ENCODE measurements at regions not wholly inside any gene's neighbourhood (a gene's known extent, or its start where the extent isn't known, plus 50 kb on each side); places are given as distances from the start of the nearest gene placed in this dataset.

DNA sequence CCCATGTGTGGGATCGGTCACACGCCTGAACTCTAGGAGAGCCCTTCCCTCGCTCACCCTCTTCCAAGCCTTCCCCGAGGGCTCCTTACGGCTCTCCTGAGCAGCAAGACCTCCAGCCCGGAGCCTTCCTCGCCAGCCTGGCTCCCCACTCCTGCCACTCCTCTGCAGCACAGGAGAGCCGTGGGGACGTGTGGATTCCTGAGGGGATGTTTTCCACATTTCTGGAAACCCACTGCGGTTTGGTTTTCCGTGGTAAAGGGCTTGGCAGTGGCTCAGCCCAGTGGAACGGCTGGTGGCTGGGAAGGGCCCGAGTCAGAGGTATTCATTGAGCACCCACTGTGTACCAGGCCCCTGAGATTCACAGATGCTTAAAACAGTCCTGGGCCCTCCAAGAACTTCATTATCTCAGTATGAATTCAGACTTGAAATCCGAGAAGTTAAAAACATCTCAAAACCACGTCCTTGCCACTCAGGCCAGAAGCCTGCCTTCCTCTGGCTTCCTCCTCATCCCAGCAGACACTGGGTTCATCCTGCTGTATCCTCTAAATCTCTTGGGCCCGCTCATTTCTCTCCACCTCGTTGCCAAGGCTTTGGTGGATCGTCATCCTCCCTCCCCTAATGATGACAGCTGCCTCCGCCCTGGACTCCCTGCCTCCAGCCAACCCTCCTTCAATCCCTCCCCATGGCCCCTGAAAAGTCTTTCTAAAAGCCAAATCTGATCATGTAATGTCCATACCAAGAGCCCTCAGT lies 109.6 kb downstream of the FGF18 start:
- Histone ChIP-seq H3K4me1 (ENCODE audit: control insufficient read depth, insufficient read depth, low read length, poor library complexity, severe bottlenecking) (peaks cover 9% of the 10 kb centered on the region), H3K4me3 (ENCODE audit: extremely low read depth, insufficient read depth, low read length, poor library complexity, severe bottlenecking) (no peak overlapping the region), H3K9me3 (ENCODE audit: control insufficient read depth, low read length) (no peaks in the 10 kb centered on the region), H3K27ac (ENCODE audit: low read depth, low read length, severe bottlenecking) (no peak overlapping the region), H3K36me3 (ENCODE audit: control insufficient read depth, insufficient read depth, low read length) (no peaks in the 10 kb centered on the region)
- 80 to 90% methylated on average over 16 to 18 of the region's 19 CpGs for WGBS, 2 experiments (ENCODE audit: insufficient coverage in 2 of 2)

DNA sequence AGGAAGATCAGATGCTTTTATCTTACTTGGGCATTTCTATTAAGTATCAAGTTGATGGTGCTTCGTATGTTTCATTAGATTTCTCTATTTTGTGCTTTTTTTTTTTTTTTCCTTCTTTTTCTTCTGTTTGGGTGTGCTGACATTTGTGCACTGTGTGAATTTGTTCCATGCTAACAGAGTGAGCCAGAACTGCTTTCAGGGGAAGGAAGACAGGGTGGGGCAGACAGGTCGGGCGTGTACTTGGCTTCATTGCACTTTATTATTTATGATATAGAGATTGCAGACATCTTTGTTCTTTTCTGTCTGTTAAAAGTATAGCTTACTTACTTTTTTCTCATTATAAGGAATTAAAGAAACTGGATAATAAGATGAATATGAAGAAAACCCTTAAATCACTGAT lies 112.2 kb downstream of the FGF18 start:
- Histone ChIP-seq H3K4me1 (ENCODE audit: control insufficient read depth, insufficient read depth, low read length, poor library complexity, severe bottlenecking) (peaks cover 6% of the 10 kb centered on the region), H3K36me3 (ENCODE audit: control insufficient read depth, insufficient read depth, low read length) (no peaks in the 10 kb centered on the region), H3K9me3 (ENCODE audit: control insufficient read depth, low read length) (no peaks in the 10 kb centered on the region), H3K4me3 (ENCODE audit: extremely low read depth, insufficient read depth, low read length, poor library complexity, severe bottlenecking) (no peak overlapping the region), H3K27ac (ENCODE audit: low read depth, low read length, severe bottlenecking) (no peak overlapping the region)
- no CpG with 5 or more reads among the region's 3 CpGs for WGBS, 2 experiments (ENCODE audit: insufficient coverage in 2 of 2)

DNA sequence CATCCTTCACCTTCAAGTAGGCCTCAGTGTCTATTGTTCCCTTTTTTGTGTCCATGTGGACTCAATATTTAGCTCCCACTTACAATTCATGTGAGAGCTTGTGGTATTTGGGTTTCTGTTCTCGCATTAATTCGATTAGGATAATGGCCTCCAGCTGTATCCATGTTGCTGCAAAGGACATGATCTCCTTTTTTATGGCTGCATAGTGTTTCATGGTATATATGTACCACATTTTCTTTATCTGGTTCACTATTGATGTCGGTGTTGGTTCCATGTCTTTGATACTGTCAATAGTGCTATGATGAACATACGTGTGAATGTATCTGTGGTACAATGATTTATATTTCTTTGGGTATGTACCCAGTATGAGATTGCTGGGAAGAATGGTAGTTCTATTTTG lies 113.7 kb downstream of the FGF18 start:
- Histone ChIP-seq H3K4me1 (ENCODE audit: control insufficient read depth, insufficient read depth, low read length, poor library complexity, severe bottlenecking) (peaks cover 17% of the 10 kb centered on the region), H3K4me3 (ENCODE audit: extremely low read depth, insufficient read depth, low read length, poor library complexity, severe bottlenecking) (no peak overlapping the region), H3K27ac (ENCODE audit: low read depth, low read length, severe bottlenecking) (no peak overlapping the region), H3K9me3 (ENCODE audit: control insufficient read depth, low read length) (no peaks in the 10 kb centered on the region), H3K36me3 (ENCODE audit: control insufficient read depth, insufficient read depth, low read length) (no peaks in the 10 kb centered on the region)
- WGBS, 2 experiments (ENCODE audit: insufficient coverage in 2 of 2): 100% methylated on average over 2 of the region's 4 CpGs; no CpG with 5 or more reads in 1 of the 2 experiments

DNA sequence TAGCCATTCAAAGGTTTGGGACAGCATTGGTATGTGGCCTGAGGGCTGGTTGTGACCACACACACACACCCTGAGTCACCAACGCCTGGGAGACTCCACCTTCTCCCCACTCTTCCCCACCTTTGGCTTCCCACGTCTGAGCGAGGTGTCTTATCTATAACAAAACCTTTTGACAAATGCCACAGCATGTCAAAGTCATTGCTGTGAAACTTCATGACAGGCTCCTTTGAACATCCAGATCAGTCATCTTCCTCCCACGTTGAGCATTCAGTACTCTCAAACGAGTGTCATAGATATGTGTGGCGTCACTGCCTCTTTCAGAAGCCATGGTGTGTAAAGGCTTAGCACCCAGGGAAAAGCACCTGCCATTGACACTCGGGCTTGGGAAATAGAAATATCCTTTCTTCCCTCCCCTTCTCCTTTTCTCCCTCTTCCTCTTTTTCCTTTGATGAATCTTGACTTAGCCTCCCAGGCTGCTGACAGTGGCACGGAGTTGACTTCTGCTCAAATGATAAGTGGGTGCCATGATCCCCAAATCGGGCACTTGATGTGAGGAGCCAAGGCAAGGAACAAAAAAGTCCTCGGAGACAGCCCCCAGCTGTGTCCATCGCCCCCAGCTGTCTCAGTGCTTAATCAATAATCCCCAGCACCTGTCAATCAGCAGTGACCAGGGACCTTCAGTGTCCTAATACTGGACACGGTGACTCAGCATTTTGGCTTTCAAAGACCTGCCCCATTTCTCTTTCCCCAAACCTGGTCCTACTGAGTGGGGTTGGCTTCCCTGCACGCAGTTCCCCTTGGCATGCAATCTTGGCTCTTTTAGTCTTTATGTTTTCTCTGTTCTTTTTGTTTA lies 114.8 kb downstream of the FGF18 start:
- no peaks in the 10 kb centered on the region for H3K36me3 ChIP-seq (ENCODE audit: control insufficient read depth, insufficient read depth, low read length)
- peaks cover 17% of the 10 kb centered on the region for H3K4me1 ChIP-seq (ENCODE audit: control insufficient read depth, insufficient read depth, low read length, poor library complexity, severe bottlenecking)
- H3K4me3 ChIP-seq (ENCODE audit: extremely low read depth, insufficient read depth, low read length, poor library complexity, severe bottlenecking): no peak overlapping the region
- WGBS, 2 experiments (ENCODE audit: insufficient coverage in 2 of 2): 63 to 72% methylated on average over 11 to 12 of the region's 13 CpGs
- H3K9me3 ChIP-seq (ENCODE audit: control insufficient read depth, low read length): no peaks in the 10 kb centered on the region
- H3K27ac ChIP-seq (ENCODE audit: low read depth, low read length, severe bottlenecking): no peak overlapping the region

DNA sequence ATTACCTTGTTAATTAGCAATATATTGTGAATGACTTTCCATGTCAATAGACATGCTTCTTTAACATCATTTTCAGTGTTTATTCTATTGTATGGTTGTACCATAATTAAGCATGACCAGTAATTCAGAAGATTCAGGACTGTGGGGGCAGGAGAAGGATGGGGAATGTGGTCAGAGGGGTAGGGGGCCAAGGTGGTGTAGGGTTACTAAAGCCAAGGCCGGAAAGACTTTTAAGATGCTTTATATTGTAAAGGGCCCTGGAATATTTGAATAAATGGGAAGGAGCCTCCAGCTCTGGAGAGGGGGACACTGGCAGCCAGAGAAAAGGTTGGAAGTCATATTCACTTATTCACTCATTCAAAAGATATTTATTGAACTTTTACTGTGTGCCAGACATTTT lies 115.7 kb downstream of the FGF18 start:
- Histone ChIP-seq H3K9me3 (ENCODE audit: control insufficient read depth, low read length) (no peaks in the 10 kb centered on the region), H3K27ac (ENCODE audit: low read depth, low read length, severe bottlenecking) (no peak overlapping the region), H3K36me3 (ENCODE audit: control insufficient read depth, insufficient read depth, low read length) (no peaks in the 10 kb centered on the region), H3K4me1 (ENCODE audit: control insufficient read depth, insufficient read depth, low read length, poor library complexity, severe bottlenecking) (peaks cover 17% of the 10 kb centered on the region), H3K4me3 (ENCODE audit: extremely low read depth, insufficient read depth, low read length, poor library complexity, severe bottlenecking) (no peak overlapping the region)
- 62 to 67% methylated on average over 1 of the region's 1 CpG for WGBS, 2 experiments (ENCODE audit: insufficient coverage in 2 of 2)

DNA sequence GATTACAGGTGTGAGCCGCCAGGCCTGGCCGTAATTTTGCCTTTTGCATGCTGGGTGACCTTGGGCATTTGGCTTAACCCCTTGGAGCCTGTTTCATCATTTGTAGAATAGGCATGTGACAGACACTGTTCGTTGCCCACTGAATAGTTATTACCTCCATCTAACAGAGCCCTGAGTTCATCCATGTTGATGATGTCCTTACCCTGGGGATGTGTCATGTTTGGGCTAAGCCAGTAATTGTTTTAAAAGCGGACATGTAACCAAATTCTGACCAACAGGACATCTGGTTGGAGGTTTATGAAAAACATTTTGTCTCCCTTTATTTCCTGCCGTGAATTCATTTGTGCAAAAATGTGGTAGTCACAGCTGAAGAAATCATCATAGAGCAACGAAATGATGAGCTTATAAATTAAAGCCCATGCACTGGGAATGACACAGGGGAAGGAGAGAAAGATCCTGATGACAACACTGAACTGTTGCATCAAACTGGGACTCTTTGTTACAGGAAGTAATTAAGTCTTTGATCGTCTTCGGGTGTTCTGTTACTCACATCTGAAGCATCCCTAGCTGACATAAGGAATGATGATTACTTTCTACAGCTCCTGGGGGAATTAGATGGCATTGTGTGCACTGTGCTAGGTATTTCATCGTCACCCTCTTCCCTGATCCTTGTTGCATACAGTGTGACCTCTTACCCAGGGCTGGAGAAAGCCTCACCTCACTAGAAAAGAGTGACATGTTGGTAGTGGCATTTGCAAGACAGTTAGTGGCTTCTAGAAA lies 117.8 kb downstream of the FGF18 start:
- WGBS, 2 experiments (ENCODE audit: insufficient coverage in 2 of 2): 83 to 93% methylated on average over 4 to 8 of the region's 9 CpGs
- H3K4me1 ChIP-seq (ENCODE audit: control insufficient read depth, insufficient read depth, low read length, poor library complexity, severe bottlenecking): peaks cover 17% of the 10 kb centered on the region
- no peak overlapping the region for H3K4me3 ChIP-seq (ENCODE audit: extremely low read depth, insufficient read depth, low read length, poor library complexity, severe bottlenecking)
- H3K9me3 ChIP-seq (ENCODE audit: control insufficient read depth, low read length): no peaks in the 10 kb centered on the region
- H3K36me3 ChIP-seq (ENCODE audit: control insufficient read depth, insufficient read depth, low read length): no peaks in the 10 kb centered on the region
- H3K27ac ChIP-seq (ENCODE audit: low read depth, low read length, severe bottlenecking): no peak overlapping the region

DNA sequence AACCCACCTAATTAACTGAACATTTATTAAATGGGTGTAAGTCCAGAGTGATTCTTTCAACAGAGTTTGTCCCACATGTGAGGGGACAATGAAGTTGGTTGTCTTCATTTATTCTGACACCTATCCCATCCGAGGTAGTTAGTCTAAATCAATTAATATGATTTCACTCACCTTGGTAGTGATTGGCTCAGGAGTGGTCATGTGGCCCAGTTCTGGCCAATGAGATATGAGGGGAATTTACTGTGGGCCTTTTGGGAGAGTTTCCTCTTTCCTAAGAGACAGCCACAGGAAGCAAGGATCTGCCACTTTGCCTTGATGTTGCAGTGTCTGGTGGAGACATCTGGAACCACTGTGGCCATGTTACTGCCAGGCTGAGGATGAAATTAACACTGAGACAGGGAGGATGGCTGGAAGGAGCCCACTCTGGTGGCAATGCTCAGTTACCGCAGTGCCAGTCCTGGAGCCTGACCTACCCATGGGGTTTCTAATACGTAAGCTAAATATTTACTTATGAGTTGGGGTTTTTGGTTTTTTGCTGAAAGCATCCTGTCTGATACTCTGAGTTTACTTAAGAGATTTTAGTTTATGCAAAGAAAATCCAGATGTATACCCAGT lies 118.6 kb downstream of the FGF18 start:
- Histone ChIP-seq H3K4me3 (ENCODE audit: extremely low read depth, insufficient read depth, low read length, poor library complexity, severe bottlenecking) (no peak overlapping the region), H3K9me3 (ENCODE audit: control insufficient read depth, low read length) (no peaks in the 10 kb centered on the region), H3K27ac (ENCODE audit: low read depth, low read length, severe bottlenecking) (no peak overlapping the region), H3K4me1 (ENCODE audit: control insufficient read depth, insufficient read depth, low read length, poor library complexity, severe bottlenecking) (peaks cover 17% of the 10 kb centered on the region), H3K36me3 (ENCODE audit: control insufficient read depth, insufficient read depth, low read length) (no peaks in the 10 kb centered on the region)
- 90 to 100% methylated on average over 2 of the region's 3 CpGs for WGBS, 2 experiments (ENCODE audit: insufficient coverage in 2 of 2)

DNA sequence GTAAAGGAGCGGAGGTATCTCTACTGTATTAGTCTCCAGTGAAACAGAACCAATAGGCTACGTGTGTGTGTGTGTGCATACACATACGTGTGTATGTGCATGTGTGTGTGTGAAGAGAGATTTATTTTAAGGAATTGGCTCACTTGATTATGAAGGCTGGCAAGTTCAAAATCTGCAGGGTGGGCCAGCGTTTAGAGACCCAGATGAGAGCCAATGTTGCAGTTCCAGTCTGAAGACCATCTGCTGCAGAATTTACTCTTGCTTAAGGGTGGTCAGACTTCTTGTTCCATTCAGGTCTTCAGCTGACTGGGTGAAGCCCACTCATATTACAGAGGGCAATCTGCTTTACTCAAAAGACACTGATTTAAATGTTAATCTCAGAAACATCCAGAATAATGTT lies 119.2 kb downstream of the FGF18 start:
- 65 to 70% methylated on average over 4 of the region's 4 CpGs for WGBS, 2 experiments (ENCODE audit: insufficient coverage in 2 of 2)
- Histone ChIP-seq H3K9me3 (ENCODE audit: control insufficient read depth, low read length) (no peaks in the 10 kb centered on the region), H3K36me3 (ENCODE audit: control insufficient read depth, insufficient read depth, low read length) (no peaks in the 10 kb centered on the region), H3K4me1 (ENCODE audit: control insufficient read depth, insufficient read depth, low read length, poor library complexity, severe bottlenecking) (peaks cover 22% of the 10 kb centered on the region), H3K27ac (ENCODE audit: low read depth, low read length, severe bottlenecking) (no peak overlapping the region), H3K4me3 (ENCODE audit: extremely low read depth, insufficient read depth, low read length, poor library complexity, severe bottlenecking) (no peak overlapping the region)

DNA sequence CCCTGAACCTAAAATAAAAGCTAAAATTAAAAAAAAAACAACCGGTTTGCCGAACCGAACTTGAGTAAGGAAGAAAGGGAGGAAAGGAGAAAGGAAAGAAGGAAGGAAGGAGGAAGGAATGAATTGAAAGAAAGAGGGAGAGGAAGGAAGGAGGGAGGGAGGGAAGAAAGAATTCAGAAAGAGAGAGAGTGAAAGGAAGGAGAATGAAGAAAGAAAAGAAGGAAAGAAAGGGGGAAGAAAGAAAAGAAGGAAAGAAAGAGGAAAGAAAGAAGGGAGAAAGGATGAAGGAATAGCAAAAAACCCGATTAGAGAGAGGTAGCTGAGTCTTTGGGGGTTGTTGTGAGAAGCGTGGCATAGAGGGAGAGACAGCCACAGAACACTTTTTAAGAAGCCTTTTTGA lies 121.4 kb downstream of the FGF18 start:
- no peak overlapping the region for H3K4me3 ChIP-seq (ENCODE audit: extremely low read depth, insufficient read depth, low read length, poor library complexity, severe bottlenecking)
- H3K36me3 ChIP-seq (ENCODE audit: control insufficient read depth, insufficient read depth, low read length): no peaks in the 10 kb centered on the region
- H3K9me3 ChIP-seq (ENCODE audit: control insufficient read depth, low read length): no peaks in the 10 kb centered on the region
- WGBS, 2 experiments (ENCODE audit: insufficient coverage in 2 of 2): 85 to 97% methylated on average over 4 to 5 of the region's 5 CpGs
- H3K27ac ChIP-seq (ENCODE audit: low read depth, low read length, severe bottlenecking): no peak overlapping the region
- H3K4me1 ChIP-seq (ENCODE audit: control insufficient read depth, insufficient read depth, low read length, poor library complexity, severe bottlenecking): peaks cover 22% of the 10 kb centered on the region

DNA sequence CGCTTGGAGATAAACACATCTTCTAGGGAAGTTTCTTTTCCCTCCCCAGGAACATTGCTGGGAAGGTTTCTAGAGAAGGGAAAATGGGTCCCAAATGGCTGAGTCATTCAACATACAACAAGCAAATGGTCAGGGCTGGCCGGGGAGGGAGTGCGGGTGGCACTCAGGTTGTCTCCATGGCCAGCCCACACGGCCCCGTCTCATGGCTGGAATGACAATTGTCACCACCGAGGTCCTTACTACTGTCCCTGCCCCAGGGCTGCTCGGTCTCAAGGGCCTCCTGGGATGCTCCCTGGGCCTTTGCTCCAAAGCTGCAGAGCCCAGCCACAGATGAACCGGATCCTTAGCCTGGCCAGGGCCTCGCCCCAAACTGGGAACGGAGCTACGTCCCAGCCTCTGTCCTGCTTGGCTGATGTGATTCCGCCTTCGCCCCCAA lies 121.9 kb downstream of the FGF18 start:
- Histone ChIP-seq H3K36me3 (ENCODE audit: control insufficient read depth, insufficient read depth, low read length) (no peaks in the 10 kb centered on the region), H3K9me3 (ENCODE audit: control insufficient read depth, low read length) (no peaks in the 10 kb centered on the region), H3K27ac (ENCODE audit: low read depth, low read length, severe bottlenecking) (no peak overlapping the region), H3K4me1 (ENCODE audit: control insufficient read depth, insufficient read depth, low read length, poor library complexity, severe bottlenecking) (peaks cover 22% of the 10 kb centered on the region), H3K4me3 (ENCODE audit: extremely low read depth, insufficient read depth, low read length, poor library complexity, severe bottlenecking) (no peak overlapping the region)
- WGBS, 2 experiments (ENCODE audit: insufficient coverage in 2 of 2): 94% methylated on average over 6 to 12 of the region's 13 CpGs

All from mesodermal cell (in vitro differentiated cells).